Hematopoietic multipotent progenitor cell treated with erythropoietin and hydrocortisone succinate and interleukin-3 and kit ligand, for 8 days (in vitro differentiated cells): ENCODE measurements at regions not wholly inside any gene's neighbourhood (a gene's known extent, or its start where the extent isn't known, plus 50 kb on each side); places are given as distances from the start of the nearest gene placed in this dataset.

Experiments
- DNase-seq: peaks from one replicate; pipeline ENCODE4 v3.0.0-alpha.2; 2015

GRCh38 chr6:167444602-167445346, 119.9 kb downstream of the TTLL2 start:
- DNase-seq, result no peak

- no peak for DNase-seq
Measured at GRCh38 chr6:167445568-167445967, 120.7 kb downstream of the TTLL2 start.

GRCh38 chr6:167446046-167446445, 121.2 kb downstream of the TTLL2 start:
- DNase-seq, result no peak

GRCh38 chr6:167446971-167447370, 122.1 kb downstream of the TTLL2 start:
- no peak for DNase-seq

- DNase-seq, result no peak
Measured at GRCh38 chr6:167448378-167448777, 123.5 kb downstream of the TTLL2 start.

GRCh38 chr6:167449094-167449861, 124.4 kb downstream of the TTLL2 start:
- DNase-seq, result no peak

- no peak for DNase-seq
Measured at GRCh38 chr6:167450626-167451025, 125.7 kb downstream of the TTLL2 start.

GRCh38 chr6:167452338-167453081, 127.6 kb downstream of the TTLL2 start:
- DNase-seq, result no peak

- no peak for DNase-seq
Measured at GRCh38 chr6:167453082-167453446, 128.2 kb downstream of the TTLL2 start.

GRCh38 chr6:167454003-167454402, 129.1 kb downstream of the TTLL2 start:
- no peak for DNase-seq

- no peak for DNase-seq
Measured at GRCh38 chr6:167455371-167455770, 130.5 kb downstream of the TTLL2 start.

GRCh38 chr6:167462514-167463312, 137.8 kb downstream of the TTLL2 start:
- no peak for DNase-seq

- DNase-seq, result no peak
Measured at GRCh38 chr6:167464177-167464576, 139.3 kb downstream of the TTLL2 start.

- no peak for DNase-seq
Measured at GRCh38 chr6:167465482-167465881, 140.6 kb downstream of the TTLL2 start.

GRCh38 chr6:167467282-167467681, 142.4 kb downstream of the TTLL2 start:
- no peak for DNase-seq

GRCh38 chr6:167467793-167468431, 143.0 kb downstream of the TTLL2 start:
- DNase-seq, result no peak

- DNase-seq, result no peak
Measured at GRCh38 chr6:167469101-167469500, 144.2 kb downstream of the TTLL2 start.

GRCh38 chr6:167469672-167470071, 144.8 kb downstream of the TTLL2 start:
- DNase-seq, result no peak

- DNase-seq, result no peak
Measured at GRCh38 chr6:167470101-167470835, 145.4 kb downstream of the TTLL2 start.

GRCh38 chr6:167470836-167471547, 146.1 kb downstream of the TTLL2 start:
- DNase-seq, result no peak

GRCh38 chr6:167471548-167471930, 146.7 kb downstream of the TTLL2 start:
- DNase-seq, result no peak
